ENCODE measurements at regions not wholly inside any gene's neighbourhood (a gene's known extent, or its start where the extent isn't known, plus 50 kb on each side); places are given as distances from the start of the nearest gene placed in this dataset.

DNA sequence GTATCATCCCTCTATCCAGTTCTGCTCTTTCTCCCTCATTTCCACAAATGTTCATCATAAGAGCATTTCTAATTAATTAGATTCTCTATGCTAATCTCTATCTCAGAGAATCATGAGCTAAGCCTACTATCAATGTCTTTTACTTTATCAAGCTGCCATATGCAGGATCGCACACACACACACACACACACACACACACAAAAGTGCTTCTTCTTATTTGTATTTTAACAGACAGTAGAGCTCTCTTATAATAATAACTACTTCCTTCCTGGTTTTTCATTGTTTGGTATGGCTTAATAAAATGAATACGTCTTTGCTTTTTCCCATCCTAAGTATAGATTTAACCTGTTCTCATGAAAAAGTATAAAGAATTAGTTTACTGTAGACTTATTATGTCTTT is 170.2 kb downstream of the HAO1 start:
- H3K27me3 Mint-ChIP-seq (ENCODE audit: insufficient read depth) = no peaks in the 10 kb centered on the region
- H3K36me3 Mint-ChIP-seq (ENCODE audit: low read depth) = no peaks in the 10 kb centered on the region
- TF ChIP-seq, protein P1, sequence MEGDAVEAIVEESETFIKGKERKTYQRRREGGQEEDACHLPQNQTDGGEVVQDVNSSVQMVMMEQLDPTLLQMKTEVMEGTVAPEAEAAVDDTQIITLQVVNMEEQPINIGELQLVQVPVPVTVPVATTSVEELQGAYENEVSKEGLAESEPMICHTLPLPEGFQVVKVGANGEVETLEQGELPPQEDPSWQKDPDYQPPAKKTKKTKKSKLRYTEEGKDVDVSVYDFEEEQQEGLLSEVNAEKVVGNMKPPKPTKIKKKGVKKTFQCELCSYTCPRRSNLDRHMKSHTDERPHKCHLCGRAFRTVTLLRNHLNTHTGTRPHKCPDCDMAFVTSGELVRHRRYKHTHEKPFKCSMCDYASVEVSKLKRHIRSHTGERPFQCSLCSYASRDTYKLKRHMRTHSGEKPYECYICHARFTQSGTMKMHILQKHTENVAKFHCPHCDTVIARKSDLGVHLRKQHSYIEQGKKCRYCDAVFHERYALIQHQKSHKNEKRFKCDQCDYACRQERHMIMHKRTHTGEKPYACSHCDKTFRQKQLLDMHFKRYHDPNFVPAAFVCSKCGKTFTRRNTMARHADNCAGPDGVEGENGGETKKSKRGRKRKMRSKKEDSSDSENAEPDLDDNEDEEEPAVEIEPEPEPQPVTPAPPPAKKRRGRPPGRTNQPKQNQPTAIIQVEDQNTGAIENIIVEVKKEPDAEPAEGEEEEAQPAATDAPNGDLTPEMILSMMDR (IDR thresholded peaks at IDR 0.05) = no peak
- H3K4me1 Mint-ChIP-seq (ENCODE audit: low read depth) = no peaks in the 10 kb centered on the region
- H3K27ac Mint-ChIP-seq = no peak overlapping the region
- H3K9me3 Mint-ChIP-seq = peaks cover 1% of the 10 kb centered on the region
- DNase-seq = no peak
- H3K4me3 Mint-ChIP-seq = no peak overlapping the region

DNA sequence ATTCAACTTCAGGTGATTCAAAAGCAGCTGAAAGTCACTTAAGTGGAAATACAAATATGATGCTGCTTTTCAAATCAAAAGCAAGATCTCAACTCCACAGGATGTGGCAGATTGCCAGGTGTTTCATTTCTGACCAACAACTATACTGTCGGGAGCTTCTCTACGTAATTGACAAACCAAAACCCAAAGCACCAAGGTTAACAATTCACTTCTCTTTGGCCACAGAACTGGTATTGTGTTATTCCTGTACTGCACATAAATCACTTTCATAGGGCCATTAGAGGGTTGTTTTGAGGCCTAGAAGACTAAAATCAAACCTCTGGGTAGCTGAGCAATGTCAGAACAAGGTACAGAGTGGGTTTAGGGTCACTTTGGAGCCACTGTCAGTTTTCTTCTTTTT is 169.7 kb downstream of the HAO1 start:
- H3K4me3 Mint-ChIP-seq = no peak overlapping the region
- DNase-seq = no peak
- peaks cover 6% of the 10 kb centered on the region for H3K9me3 Mint-ChIP-seq
- TF ChIP-seq, protein P1 (IDR thresholded peaks at IDR 0.05) = no peak
- H3K27me3 Mint-ChIP-seq (ENCODE audit: insufficient read depth) = no peaks in the 10 kb centered on the region
- no peaks in the 10 kb centered on the region for H3K36me3 Mint-ChIP-seq (ENCODE audit: low read depth)
- no peaks in the 10 kb centered on the region for H3K4me1 Mint-ChIP-seq (ENCODE audit: low read depth)
- no peak overlapping the region for H3K27ac Mint-ChIP-seq

DNA sequence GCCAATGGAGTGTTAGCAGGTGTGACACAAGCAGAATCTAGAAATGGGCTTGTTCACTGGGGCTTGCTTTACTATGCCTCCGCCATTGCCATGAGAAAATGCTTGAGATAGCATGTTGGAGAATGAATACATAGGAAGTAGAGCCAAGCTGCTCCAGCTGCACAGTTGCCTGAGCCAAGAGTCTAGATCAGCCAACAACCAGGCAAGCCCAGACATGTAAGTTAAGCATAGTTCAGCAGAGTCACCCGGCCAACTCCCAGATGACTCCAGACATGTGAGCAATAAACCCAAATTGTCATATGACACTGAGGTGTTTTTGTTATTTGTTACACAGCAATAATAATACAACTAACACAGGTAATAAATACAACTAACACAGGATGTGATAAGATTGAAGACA is 167.9 kb downstream of the HAO1 start:
- Mint-ChIP-seq H3K36me3 (ENCODE audit: low read depth) (peaks cover 6% of the 10 kb centered on the region; the same call in 1 of the 2 replicates), H3K4me1 (ENCODE audit: low read depth) (no peaks in the 10 kb centered on the region), H3K9me3 (peaks cover 15% of the 10 kb centered on the region), H3K4me3 (no peak overlapping the region), H3K27me3 (ENCODE audit: insufficient read depth) (no peaks in the 10 kb centered on the region), H3K27ac (no peak overlapping the region)
- DNase-seq = no peak
- TF ChIP-seq, protein P1 (IDR thresholded peaks at IDR 0.05) = no peak

DNA sequence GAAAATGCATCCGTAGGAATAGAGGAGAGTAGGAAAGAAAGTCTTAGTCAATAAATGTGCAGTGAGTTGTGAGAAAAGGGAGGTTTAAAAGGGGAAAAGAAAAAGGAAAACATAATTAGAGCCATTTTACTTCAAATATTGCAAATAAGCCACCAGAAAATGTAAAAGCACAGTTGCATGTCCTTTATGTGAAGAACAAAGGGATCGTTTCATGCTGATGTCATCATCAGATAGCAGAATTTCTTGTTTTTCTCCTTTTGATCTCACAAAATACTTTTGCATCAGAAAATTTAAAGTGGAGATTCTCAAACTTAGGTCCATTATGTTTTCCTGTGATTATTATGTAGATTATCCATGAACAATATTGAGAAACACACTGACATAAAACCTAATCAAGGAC is 166.7 kb downstream of the HAO1 start:
- no peak overlapping the region for H3K4me3 Mint-ChIP-seq

DNA sequence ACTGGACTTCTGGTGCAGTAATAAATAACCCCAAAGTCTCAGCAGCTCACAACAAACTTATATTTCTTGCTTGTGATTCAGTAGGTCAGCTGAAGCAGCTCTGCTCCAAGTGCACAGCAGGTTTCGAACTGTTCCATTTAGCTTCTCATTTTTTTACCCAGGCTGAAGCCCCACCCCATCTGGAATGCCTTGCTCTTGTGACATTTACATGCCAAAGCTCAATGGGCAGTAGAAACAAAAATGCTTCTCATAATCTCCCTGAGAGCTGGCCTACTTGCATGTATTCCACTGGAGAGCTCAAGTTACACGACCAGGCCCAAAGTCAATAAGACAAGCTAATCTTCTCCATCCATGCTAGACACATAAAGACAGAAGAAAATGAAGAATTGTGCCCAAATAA is 165.2 kb downstream of the HAO1 start:
- no peak for DNase-seq
- no peaks in the 10 kb centered on the region for H3K27me3 Mint-ChIP-seq (ENCODE audit: insufficient read depth)
- H3K4me1 Mint-ChIP-seq (ENCODE audit: low read depth) = no peaks in the 10 kb centered on the region
- H3K27ac Mint-ChIP-seq = no peak overlapping the region
- TF ChIP-seq, protein P1 (IDR thresholded peaks at IDR 0.05) = no peak
- no peak overlapping the region for H3K4me3 Mint-ChIP-seq
- H3K9me3 Mint-ChIP-seq = peaks cover 21% of the 10 kb centered on the region
- H3K36me3 Mint-ChIP-seq (ENCODE audit: low read depth) = peaks cover 6% of the 10 kb centered on the region; the same call in 1 of the 2 replicates

More for the DNA sequence above, 166.7 kb downstream of the HAO1 start:
- Mint-ChIP-seq H3K9me3 (peaks cover 17% of the 10 kb centered on the region), H3K27me3 (ENCODE audit: insufficient read depth) (no peaks in the 10 kb centered on the region), H3K27ac (no peak overlapping the region), H3K36me3 (ENCODE audit: low read depth) (peaks cover 6% of the 10 kb centered on the region; the same call in 1 of the 2 replicates), H3K4me1 (ENCODE audit: low read depth) (no peaks in the 10 kb centered on the region)
- DNase-seq = no peak
- TF ChIP-seq, protein P1 (IDR thresholded peaks at IDR 0.05) = no peak

DNA sequence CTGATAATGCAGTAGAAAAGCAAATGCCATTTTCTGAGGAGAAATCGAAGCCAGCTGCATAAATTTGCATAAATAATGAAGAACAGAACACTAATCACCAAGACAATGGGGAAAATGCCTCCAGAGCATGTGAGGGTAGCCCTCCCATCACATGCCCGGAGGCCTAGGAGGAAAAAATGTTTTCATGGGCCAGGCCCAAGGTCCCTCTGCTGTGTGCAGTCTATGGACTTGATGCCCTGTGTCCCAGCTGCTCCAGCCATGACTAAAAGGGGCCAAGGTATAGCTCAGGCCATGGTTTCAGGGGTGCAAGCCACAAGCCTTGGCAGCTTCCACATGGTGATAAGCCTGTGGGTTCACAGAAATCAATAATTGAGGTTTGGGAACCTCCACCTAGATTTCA is 164.1 kb downstream of the HAO1 start:
- no peak overlapping the region for H3K4me3 Mint-ChIP-seq
- peaks cover 21% of the 10 kb centered on the region for H3K9me3 Mint-ChIP-seq
- DNase-seq = no peak
- H3K36me3 Mint-ChIP-seq (ENCODE audit: low read depth) = peaks cover 6% of the 10 kb centered on the region; the same call in 1 of the 2 replicates
- H3K27me3 Mint-ChIP-seq (ENCODE audit: insufficient read depth) = no peaks in the 10 kb centered on the region
- TF ChIP-seq, protein P1 (IDR thresholded peaks at IDR 0.05) = no peak
- H3K4me1 Mint-ChIP-seq (ENCODE audit: low read depth) = no peaks in the 10 kb centered on the region
- no peak overlapping the region for H3K27ac Mint-ChIP-seq

All from HFFc6 (cell line).